ENCODE measurements at regions not wholly inside any gene's neighbourhood (a gene's known extent, or its start where the extent isn't known, plus 50 kb on each side); places are given as distances from the start of the nearest gene placed in this dataset.

GRCh38 chr3:31051226-31051625 is 156.8 kb upstream of the GADL1 start:
- no peak for TF ChIP-seq POLR2A (IDR thresholded peaks at IDR 0.05)
- no peak for TF ChIP-seq CTCF (IDR thresholded peaks at IDR 0.05)
